ENCODE measurements at regions not wholly inside any gene's neighbourhood (a gene's known extent, or its start where the extent isn't known, plus 50 kb on each side); places are given as distances from the start of the nearest gene placed in this dataset.

DNA sequence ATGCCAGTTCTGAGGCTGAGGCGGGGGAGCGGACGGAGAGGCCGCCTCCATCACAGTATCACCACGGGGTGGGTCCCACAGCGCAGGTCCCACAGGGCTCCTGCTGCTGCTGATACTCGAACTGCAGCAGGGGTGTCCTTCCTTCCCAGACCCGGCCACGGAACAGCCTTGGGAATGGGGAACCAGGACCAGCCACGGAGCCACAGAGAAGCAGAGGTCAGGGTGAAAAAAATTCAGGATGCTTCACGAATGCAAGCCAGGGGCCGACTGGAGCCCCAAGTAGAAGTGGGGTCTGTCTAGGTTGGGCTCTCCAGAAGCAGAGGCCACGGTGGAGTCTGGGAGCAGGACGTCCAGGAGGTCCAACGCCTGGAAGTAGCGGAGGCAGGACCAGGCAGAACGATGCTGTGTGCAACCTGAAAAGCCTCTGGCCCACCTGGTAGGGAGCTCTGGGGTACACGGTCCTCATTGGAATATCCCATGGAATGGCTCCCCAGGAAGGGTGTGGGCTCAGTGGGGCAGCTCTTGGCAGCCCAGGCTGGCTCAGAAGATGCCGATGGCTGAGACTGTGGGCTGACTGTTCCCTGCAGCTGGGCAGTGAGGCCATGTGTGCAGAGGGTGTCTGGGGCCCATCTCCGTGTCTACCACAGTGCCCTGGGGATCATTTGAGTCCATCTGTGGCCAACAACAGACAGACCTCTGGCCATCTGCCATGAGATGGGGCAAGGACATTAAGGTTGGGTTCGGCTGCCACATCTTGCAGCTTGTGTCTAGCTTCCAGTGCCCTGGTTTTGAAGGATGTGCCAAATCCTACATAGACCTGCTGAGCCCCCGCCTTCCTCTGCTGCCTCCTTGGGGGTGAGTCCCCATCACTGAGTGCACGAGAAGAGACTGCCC is 66.9 kb upstream of the FCN1 start:
- no TSS peak for BruUV-seq (replicated peaks)
- DNase-seq (no peak), ATAC-seq (no peak)
- Histone ChIP-seq H3K36me3 (ENCODE audit: low read depth, low read length) (no peaks in the 10 kb centered on the region), H3K27me3 (ENCODE audit: low read length) (no peaks in the 10 kb centered on the region), H3K27ac (ENCODE audit: low read length) (no peak overlapping the region), H3K9me2 (replicated peaks; ENCODE audit: low read length) (no peaks in the 10 kb centered on the region), H3K79me2 (ENCODE audit: low read length) (no peaks in the 10 kb centered on the region), H3F3A (ENCODE audit: low read length, unreplicated experiment) (no peaks in the 10 kb centered on the region), H3K4me3 (ENCODE audit: low read length) (no peak overlapping the region), H3K9me3 (ENCODE audit: low read length) (no peaks in the 10 kb centered on the region), H4K20me1 (ENCODE audit: low read length) (no peaks in the 10 kb centered on the region), H3K4me1 (ENCODE audit: insufficient read depth, low read length) (no peaks in the 10 kb centered on the region), H3K4me2 (ENCODE audit: low read length) (no peak overlapping the region), H2AFZ (ENCODE audit: low read length) (no peak overlapping the region), H3K9ac (ENCODE audit: low read length) (no peak overlapping the region)
- intact Hi-C loops (cut with micrococcal nuclease) = no loop called here
- TF ChIP-seq CTCF (conservative IDR thresholded peaks at IDR 0.05; ENCODE audit: low read depth, low read length) (no peak), EZH2 (IDR thresholded peaks at IDR 0.05; ENCODE audit: low read length, unreplicated experiment) (no peak), EZH2phosphoT487 (IDR thresholded peaks at IDR 0.05; ENCODE audit: borderline replicate concordance, low read length) (no peak)
- CTCF ChIA-PET = no interaction called here
- POLR2A ChIA-PET (ENCODE audit: unreplicated experiment) = no interaction called here

GRCh38 chr9:134985451-134985850 is 67.7 kb upstream of the FCN1 start:
- ATAC-seq (no peak), DNase-seq (no peak)
- BruUV-seq (replicated peaks) = no TSS peak
- ChIA-PET POLR2A (ENCODE audit: unreplicated experiment) (no interaction called here), CTCF (no interaction called here)
- no peaks in the 10 kb centered on the region for H3K4me1 ChIP-seq (ENCODE audit: insufficient read depth, low read length)
- H3K4me2 ChIP-seq (ENCODE audit: low read length) = no peak overlapping the region
- no peaks in the 10 kb centered on the region for H3K9me3 ChIP-seq (ENCODE audit: low read length)
- no peak overlapping the region for H3K4me3 ChIP-seq (ENCODE audit: low read length)
- H3K9me2 ChIP-seq (replicated peaks; ENCODE audit: low read length) = no peaks in the 10 kb centered on the region
- no peaks in the 10 kb centered on the region for H3K36me3 ChIP-seq (ENCODE audit: low read depth, low read length)
- no peaks in the 10 kb centered on the region for H4K20me1 ChIP-seq (ENCODE audit: low read length)
- TF ChIP-seq EZH2phosphoT487 (IDR thresholded peaks at IDR 0.05; ENCODE audit: borderline replicate concordance, low read length) (no peak), CTCF (conservative IDR thresholded peaks at IDR 0.05; ENCODE audit: low read depth, low read length) (no peak), EZH2 (IDR thresholded peaks at IDR 0.05; ENCODE audit: low read length, unreplicated experiment) (no peak)
- H3K27ac ChIP-seq (ENCODE audit: low read length) = no peak overlapping the region
- no peaks in the 10 kb centered on the region for H3K79me2 ChIP-seq (ENCODE audit: low read length)
- H3K9ac ChIP-seq (ENCODE audit: low read length) = no peak overlapping the region
- H3F3A ChIP-seq (ENCODE audit: low read length, unreplicated experiment) = no peaks in the 10 kb centered on the region
- intact Hi-C loops (cut with micrococcal nuclease) = no loop called here
- no peaks in the 10 kb centered on the region for H3K27me3 ChIP-seq (ENCODE audit: low read length)
- no peak overlapping the region for H2AFZ ChIP-seq (ENCODE audit: low read length)

- Histone ChIP-seq H3F3A (ENCODE audit: low read length, unreplicated experiment) (no peaks in the 10 kb centered on the region), H3K9me3 (ENCODE audit: low read length) (no peaks in the 10 kb centered on the region), H3K9me2 (replicated peaks; ENCODE audit: low read length) (no peaks in the 10 kb centered on the region), H3K4me1 (ENCODE audit: insufficient read depth, low read length) (no peaks in the 10 kb centered on the region), H3K27me3 (ENCODE audit: low read length) (no peaks in the 10 kb centered on the region), H3K4me3 (ENCODE audit: low read length) (no peak overlapping the region), H3K4me2 (ENCODE audit: low read length) (no peak overlapping the region), H3K9ac (ENCODE audit: low read length) (no peak overlapping the region), H2AFZ (ENCODE audit: low read length) (no peak overlapping the region), H4K20me1 (ENCODE audit: low read length) (no peaks in the 10 kb centered on the region), H3K36me3 (ENCODE audit: low read depth, low read length) (no peaks in the 10 kb centered on the region), H3K27ac (ENCODE audit: low read length) (no peak overlapping the region), H3K79me2 (ENCODE audit: low read length) (no peaks in the 10 kb centered on the region)
- no TSS peak for BruUV-seq (replicated peaks)
- ChIA-PET CTCF (no interaction called here), POLR2A (ENCODE audit: unreplicated experiment) (no interaction called here)
- DNase-seq = no peak
- intact Hi-C loops (cut with micrococcal nuclease) = no loop called here
- ATAC-seq = no peak
- TF ChIP-seq EZH2phosphoT487 (IDR thresholded peaks at IDR 0.05; ENCODE audit: borderline replicate concordance, low read length) (no peak), CTCF (conservative IDR thresholded peaks at IDR 0.05; ENCODE audit: low read depth, low read length) (no peak), EZH2 (IDR thresholded peaks at IDR 0.05; ENCODE audit: low read length, unreplicated experiment) (no peak)
These were observed 69.2 kb upstream of the FCN1 start for GRCh38 chr9:134986957-134987356.

Data from PC-3 (cell line).